GM18907 (cell line): ENCODE measurements at regions not wholly inside any gene's neighbourhood (a gene's known extent, or its start where the extent isn't known, plus 50 kb on each side); places are given as distances from the start of the nearest gene placed in this dataset.
"Not testable (repeated sequence)": the region's sequence is repeated elsewhere in the genome, so short reads cannot be mapped to it uniquely, and the experiment has no call there.

Source experiments
- ATAC-seq: cut with Tn5 transposase; IDR thresholded peaks from one replicate; pipeline ENCODE4 v1.9.1; 2021; ENCODE audit warnings: mild to moderate bottlenecking, moderate library complexity; ENCODE audit not compliant: unreplicated experiment

DNA sequence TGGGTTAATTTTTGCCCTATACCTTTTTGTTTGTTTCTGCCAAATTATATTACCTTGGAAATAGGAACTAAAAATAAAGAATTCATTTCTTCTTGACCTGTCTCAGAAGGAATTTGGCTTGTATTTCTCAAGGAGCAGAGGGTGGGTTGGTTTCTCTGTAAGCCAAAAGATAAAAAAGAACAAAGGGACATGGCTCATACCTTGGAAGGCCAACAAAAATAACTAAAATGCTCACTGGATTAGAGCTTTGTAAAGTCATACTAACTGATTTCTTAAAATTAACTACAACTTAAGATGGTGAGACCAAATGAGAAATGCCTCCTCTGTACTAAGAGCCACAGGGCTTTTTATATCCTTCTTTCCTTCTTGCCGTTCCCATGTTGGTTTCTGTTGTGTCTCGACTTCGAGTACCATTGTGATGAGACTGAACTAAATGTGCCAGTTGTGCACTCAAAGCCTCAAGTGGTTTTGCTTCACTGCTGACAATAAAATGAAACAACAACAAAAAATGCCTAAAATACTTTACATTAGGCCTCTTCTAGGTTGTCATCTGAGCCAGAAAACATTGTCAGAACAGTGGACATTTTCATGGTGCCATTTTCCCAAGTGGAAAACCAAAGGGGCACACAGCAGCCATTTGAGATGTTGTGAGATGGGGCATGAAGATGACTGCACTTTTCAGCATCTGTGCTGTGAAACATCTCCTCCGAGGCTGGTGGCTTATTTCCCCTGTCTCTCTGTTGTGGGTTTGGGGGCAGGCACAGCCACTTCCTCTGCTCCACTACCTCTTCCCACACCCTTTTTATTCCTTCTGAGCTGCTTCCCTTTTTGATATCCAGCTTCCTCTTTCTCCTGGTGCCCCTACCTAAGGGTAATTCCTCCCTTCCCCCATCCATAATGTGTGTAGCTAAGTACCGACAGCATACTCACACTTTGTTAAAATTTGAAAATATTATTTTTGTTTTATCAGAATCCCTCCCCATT, 51.8 kb upstream of the AGR3 start:
- ATAC-seq, result no peak

DNA sequence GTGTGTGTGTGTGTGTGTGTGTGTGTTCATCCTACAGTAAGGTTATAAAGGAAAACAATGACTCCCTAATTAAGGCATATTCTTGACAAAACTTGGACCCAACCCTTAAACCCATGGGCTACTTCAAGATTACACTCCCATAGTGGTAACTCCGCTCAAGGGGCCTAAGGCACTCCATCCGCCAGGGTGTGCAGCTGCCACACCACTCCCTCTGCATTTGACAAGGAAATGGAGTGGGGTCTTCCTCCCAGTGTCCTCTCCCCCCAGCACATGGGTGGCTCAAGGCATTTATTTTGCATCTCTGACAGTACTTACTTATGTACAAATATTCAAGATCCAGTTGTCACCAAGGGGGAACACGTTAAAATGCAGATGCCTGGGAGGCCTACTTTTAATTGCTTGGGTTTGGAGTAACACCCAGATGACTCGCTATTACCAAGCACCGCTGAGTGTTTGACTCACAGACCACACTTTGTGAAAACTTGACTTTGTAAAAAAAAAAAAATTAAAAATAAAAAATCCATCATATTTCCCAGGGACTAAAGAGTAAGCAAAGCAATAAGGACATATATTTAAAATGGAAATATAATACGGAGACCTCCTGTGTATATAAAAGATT, 53.0 kb upstream of the AGR3 start:
- ATAC-seq, result no peak

GRCh38 chr7:16935341-16935735, 53.6 kb upstream of the AGR3 start:
- ATAC-seq, result no peak

DNA sequence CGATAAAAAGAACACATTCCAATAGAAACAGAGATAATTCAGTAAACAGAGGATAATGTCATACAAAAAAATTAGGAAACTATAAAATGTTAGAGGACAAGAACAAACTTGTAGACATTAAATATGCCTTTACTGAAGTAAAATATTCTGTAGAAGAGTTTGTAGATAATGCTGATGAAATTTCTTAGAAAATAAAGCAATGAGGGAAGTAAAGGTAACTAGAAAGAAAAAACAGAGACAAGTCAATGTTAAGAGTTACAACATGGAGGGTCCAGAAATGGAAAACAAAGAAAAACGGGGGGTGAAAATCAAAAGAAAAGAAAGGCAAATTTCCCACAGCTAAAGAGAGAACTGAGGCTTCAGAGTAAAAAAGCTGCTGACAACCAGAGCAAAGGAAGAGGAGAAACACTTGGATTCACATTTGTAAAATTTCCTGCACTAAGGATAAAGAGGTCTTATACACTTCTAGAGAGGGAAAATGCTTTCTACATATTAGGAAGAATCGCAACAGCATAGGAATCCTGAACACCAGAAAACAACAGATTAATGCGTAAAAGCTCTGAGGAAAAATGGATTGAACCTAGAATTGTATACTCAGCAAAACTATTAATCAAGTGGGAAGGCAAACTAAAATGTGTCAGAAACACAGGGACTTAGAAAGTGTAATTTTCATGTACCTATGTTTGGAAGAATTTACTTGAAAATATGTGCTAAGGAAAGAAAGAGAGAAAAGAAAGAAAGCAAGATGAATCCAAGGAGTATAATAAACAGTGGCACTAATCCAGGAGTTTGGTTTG, 55.0 kb upstream of the AGR3 start:
- ATAC-seq, result no peak

- ATAC-seq, result no peak
Measured at GRCh38 chr7:16939161-16939560, 57.4 kb upstream of the AGR3 start.

DNA sequence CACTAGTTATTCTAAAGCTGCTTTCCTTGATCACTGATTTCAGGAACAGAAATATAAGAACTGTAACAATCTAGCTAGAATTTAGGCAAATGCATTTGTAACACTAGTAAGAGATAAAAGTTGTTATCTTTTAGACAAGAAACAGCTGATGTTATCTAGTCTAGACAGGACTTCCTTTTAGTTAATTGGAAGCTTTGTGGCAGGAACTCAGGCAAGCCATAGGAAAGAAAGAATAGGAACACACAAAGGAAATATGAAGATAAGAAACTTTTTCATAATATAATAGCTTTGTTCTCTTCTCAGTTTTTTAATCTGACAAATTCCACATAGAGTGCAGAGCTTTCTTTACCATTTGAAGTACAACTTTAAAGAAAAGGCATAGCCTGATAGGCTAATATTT, 59.0 kb upstream of the AGR3 start:
- ATAC-seq, result no peak

DNA sequence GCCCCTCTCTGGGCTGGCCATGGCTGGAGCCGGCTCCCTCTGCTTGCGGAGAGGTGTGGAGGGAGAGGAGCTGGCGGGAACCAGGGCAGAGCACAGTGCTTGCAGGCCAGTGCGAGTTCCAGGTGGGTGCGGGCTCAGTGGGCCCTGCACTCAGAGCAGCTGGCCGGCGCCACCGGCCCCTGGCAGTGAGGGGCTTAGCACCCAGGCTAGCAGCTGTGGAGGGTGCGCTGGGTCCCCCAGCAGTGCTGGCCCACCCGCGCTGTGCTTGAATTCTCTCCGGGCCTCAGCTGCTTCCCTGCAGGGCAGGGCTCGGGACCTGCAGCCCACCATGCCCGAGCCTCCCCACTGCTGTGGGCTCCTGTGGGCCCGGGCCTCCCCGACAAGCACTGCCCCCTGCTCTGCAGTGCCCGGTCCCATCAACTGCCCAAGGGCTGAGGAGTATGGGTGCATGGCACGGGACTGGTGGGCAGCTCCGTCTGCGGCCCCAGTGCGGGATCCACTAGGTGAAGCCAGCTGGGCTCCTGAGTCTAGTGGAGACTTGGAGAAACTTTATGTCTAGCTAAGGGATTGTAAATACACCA, 61.2 kb upstream of the AGR3 start:
- ATAC-seq, result no peak

GRCh38 chr7:16944936-16945335, 63.2 kb upstream of the AGR3 start:
- ATAC-seq, result no peak

GRCh38 chr7:16945372-16945771, 63.6 kb upstream of the AGR3 start:
- ATAC-seq, result no peak

- ATAC-seq, result not testable (repeated sequence)
Measured at GRCh38 chr7:16948110-16948509, 66.3 kb upstream of the AGR3 start.

DNA sequence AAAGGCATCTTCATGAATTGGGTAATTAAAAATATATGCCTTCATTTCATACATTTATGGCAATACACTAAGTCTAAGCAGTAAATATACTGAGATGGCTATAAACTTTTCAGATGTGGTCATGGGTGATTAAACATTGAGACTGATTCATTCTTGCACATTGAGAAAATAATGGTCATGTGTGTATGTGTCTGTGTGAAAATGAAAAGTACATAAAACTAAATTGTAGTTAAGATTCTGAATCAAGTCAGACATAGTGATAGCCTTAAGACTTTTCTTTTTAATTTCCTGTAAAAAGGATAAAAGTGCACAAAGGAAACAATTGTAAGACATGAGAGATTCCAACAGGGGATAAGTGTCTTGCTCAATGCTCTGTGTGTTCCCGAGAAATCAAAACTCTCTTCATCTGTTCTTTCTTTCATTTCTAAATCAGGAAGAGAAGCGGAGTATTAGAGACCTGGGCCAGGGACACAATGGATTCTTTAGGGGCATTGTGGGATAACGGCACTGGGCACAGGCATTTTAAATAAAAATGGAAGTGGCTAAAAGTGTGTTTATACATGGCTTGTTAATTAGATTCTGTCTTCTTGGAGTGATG, 69.8 kb upstream of the AGR3 start:
- ATAC-seq, result no peak

DNA sequence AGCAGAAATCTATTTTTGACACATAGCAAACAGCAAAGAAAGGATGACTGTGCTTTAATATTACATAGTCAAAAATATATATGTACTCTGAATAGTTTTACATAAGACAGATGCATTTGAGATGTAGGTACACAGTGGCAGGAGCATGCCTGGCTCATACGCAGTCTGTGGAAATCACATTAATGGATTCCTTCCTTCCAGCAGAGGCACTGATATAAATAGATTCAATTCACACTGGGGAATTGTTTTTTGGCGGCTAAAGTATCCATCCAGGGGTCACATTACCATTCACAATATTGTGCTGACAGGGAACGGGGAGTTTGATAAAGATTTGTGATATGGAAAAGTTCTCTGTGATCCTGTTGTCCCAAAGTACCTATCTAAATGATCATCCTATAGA, 72.5 kb upstream of the AGR3 start:
- no peak for ATAC-seq

DNA sequence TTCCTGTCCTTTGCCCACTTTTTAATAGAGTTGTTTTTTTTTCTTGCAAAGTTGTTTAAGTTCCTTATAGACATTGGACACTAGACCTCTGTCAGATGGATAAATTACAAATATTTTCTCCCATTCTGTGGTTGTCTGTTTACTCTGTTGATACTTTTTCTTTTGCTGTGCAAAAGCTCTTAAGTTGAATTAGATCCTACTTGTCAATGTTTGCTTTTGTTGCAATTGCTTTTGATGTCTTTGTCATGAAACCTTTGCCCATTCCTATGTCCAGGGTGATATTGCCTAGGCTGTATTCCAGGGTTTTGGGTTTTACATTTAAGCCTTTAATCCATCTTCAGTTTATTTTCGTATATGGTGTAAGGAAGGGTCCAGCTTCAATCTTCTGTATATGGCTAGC, 76.9 kb upstream of the AGR3 start:
- no peak for ATAC-seq

DNA sequence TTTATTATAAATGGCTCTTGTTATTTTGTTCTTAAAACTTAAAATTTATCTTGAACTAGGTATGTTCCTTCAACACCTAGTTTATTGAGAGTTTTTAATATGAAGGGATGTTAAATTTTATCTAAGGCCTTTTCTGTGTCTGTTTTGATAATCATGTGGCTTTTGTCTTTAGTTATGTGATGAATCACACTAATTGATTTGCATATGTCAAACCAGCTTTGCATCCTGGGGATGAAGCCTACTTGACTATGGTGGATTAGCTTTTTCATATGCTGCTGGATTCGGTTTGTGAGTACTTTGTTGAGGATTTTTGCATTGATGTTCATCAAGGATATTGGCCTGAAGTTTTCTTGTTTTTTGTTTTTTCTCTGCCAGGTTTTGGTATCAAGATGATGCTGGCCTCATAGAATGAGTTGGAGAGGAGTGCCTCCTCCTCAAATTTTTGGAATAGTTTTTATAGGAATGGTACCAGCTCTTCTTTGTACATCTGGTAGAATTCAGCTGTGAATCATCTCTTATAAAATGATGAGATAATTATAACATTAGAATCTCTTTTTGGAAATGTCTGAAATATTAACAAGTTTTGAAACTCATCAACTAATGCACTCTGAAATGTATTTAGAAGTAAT, 78.7 kb upstream of the AGR3 start:
- no peak for ATAC-seq

GRCh38 chr7:16961641-16962040, 79.9 kb upstream of the AGR3 start:
- ATAC-seq, result no peak

GRCh38 chr7:16963044-16963443, 81.3 kb upstream of the AGR3 start:
- ATAC-seq, result no peak

DNA sequence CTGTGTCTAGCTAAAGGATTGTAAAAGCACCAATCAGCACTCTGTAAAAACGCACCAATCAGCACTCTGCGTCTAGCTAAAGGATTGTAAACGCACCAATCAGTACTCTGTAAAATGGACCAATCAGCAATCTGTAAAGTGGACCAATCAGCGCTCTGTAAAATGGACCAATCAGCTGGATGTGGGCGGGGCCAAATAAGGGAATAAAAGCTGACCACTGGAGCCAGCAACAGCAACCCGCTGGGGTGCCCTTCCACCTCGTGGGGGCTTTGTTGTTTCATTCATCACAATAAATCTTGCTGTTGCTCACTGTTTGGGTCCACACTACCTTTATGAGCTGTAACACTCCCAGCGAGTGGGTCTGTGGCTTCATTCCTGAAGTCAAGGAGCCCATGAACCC, 83.9 kb upstream of the AGR3 start:
- not testable (repeated sequence) for ATAC-seq

DNA sequence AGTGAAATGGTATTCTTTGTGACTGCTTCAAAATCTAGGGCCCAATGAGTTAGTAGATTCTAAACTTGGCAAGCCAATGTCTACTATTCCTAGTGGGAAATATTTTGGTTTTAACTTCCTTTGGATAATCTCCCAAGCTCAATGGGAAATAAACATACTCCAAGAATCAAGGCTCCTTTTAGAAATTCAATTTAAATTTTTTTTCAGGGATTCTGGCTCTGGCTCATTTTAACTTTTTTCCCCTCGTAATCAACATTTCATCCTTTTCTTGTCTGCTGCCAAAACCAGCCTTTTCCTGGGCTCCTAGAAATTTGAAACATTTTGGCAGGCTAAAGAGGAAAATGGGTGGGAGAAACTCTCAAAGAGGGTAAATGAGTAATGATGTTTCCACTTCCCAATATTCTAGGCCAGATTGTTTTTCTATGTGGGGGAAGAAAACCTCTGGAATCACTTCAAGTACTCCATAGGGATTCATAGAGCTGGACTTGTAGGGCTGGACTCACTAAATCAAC, 85.6 kb upstream of the AGR3 start:
- ATAC-seq, result no peak

DNA sequence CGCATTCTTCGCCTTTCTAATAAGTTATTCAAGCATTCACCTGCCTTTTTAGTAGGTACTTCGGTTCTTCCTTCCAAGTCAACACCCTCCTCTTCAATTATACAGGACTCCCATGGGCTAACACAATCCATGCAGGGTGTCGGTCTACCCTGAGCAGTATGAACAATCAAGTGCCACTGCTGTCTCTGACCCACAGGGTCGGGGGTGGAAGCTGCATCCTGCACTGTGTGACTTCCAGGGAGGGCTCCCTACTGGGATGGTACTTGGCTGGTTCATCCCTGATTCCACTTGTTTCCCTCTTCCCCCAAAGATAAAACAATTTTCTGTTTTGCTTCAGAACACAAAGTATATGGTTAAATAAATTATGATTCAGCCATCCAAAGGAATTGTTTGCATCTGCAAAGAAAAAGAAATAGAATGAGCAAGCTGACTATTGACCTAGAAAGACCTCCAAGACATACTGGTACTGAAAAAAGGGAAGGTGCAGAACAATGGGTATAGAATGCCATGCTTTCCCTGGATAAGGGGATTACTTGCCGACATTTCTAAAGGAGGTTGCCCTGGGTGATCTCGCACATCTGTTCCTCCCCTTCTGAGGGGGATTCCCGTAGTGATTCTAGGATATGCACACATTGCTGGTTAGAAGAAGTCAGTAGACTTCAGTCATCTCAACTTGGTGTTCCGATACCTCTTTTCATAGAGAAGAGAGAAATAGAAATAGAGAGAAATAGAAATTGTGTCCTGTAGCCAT, 89.1 kb upstream of the AGR3 start:
- no peak for ATAC-seq
